NOMO-1 treated with dmso at 0.1 percent for 144 hours (cell line): ENCODE measurements at regions not wholly inside any gene's neighbourhood (a gene's known extent, or its start where the extent isn't known, plus 50 kb on each side); places are given as distances from the start of the nearest gene placed in this dataset.

ENCODE experiments used
- DNase-seq: peaks from one replicate; lab custom pipeline; 2025; ENCODE audit not compliant: unreplicated experiment; lab: John Stamatoyannopoulos, UW

- DNase-seq: no peak
These were observed 82.5 kb upstream of the BHLHE23 start for GRCh38 chr20:63089051-63089907.

DNA sequence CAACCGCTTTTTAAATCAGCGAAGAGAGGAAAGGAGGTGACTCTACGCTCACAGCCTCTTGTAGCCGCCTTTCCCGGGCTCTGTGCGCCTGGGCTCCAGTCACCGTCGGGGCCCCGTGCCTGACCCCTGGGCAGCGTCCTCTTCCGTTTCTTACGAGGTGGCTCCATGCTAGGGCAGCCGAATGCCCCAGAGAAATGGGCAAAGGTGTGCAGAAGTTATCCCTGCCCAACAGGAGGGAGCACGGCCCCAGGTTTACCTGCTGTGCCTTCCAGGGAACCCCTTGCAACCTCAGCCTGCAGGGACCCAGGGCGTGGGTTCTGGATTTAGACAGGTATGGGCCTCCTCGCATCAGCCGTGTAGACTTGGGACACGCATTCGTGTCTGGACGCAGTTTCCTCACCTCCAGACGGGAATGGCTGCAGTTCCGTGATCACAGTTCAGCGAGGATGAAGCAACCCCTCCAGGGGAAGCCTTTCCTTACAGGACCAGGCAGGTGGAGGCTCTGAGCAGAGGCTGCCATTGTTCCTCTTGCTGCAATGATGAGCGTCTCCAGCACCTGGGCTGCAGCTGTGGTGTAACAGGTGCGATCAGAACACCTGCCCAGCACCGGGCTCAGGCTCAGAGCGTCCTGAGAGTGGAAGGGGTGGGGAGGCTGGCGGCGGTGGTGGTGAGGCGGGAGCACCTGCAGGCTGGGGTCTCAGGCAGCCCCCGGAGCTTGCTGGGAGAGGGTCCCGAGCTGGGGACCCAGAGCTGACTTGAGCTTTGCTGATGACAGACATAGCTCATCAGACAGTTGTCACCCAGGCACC lies 81.3 kb upstream of the BHLHE23 start:
- no peak for DNase-seq

DNA sequence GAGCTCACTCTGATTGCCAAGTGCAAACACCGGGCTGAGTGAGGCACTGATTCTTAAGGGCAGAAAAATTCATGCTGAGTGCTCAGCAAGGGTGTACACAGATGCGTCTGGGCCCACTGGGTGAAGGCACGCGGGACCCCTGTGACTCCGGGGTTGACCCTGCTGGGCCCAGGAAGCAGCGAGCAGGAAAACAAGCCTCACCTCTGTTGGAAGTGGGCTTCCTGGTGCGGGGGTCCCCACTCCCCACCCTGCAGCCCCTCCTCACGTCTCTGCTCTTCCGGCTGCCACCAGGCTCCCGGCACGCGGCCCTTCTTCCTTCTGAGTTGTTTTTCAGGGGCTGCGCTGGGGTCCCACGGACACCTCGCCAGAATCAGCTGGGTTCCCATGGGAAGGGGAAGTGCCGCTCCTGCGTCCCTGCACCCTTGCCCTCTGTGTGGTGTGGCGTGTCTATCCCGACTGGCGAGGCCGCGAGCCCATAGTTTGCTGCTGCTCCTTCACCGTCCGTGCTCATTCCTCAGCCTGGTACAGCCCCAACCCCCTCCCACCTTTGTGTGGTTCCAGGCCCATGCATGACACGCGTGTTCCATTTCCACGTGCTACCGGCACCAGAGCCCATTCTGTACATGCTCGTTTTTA lies 80.6 kb upstream of the BHLHE23 start:
- DNase-seq: no peak

- no peak for DNase-seq
These were observed 79.9 kb upstream of the BHLHE23 start for GRCh38 chr20:63086421-63087235.

DNA sequence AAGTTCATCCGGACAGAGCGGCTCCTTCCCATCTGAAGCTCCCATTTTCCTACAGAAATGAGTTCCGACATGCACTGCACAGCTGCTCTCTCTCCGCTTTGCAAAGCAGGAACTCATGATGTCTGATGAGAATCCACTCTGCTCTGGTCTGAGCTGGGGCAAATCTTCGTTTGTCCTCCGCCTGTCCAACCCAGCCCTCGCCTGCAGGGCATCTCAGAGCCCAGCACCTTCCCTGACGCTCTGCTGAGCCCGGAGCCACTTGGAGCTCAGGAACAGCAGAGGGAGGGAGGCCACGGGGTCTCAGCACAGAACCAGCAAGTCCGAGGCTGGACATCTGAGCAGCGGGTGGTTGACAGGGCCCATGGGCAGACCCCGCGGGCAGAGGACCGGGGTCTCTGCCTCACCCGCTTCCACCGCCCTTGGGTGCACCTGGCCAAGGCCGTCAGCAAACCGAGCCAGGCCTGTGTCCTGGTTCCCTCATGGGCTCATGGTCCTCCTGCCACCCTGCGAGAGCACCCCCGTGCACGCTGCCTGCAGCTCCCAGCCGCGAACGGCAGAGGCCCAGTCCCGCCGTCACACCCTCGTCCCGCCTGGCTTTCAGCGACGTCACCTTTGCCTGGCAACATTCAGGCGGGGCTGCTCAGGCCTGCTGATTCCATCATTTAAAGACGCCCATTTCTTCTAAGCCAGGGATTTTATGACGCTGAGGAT lies 78.5 kb upstream of the BHLHE23 start:
- no peak for DNase-seq

GRCh38 chr20:63084563-63084927 lies 77.8 kb upstream of the BHLHE23 start:
- DNase-seq: no peak

- DNase-seq: no peak
These were observed 77.2 kb upstream of the BHLHE23 start for GRCh38 chr20:63083831-63084562.

DNA sequence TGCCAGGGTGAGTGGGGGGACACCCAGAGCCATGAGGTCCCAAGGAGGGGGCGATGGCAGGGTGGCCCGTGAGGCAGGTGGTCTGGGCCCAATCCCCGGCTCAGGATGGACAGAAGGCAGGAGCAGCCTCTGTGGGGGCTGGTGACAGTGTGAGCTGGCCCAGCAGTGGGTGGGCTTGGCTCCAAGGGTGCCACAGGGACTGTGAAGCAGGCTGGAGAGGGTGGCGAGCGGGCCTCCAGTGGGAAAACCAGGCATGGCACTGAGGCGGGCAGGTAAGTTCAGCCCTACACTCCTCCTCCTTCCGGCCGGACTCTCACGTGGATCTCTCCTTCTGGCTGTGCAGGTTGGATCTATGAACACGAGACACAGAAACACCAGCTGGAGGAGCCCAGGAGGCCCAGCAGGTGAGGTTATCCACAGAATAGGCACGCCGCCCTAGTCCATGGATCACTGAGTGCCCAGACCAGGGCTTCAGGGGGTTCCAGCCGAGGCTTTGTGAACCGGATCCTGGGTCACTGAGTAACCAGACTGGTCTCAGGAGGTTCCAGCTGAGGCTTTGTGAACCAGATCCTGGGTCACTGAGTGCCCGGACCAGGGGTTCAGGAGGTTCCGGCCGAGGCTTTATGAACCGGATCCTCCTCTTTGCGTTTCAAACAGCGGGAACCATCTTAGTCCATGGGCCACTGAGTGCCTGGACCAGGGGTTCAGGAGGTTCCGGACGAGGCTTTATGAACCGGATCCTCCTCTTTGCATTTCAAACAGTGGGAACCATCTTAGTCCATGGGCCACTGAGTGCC lies 76.4 kb upstream of the BHLHE23 start:
- DNase-seq: no peak

DNA sequence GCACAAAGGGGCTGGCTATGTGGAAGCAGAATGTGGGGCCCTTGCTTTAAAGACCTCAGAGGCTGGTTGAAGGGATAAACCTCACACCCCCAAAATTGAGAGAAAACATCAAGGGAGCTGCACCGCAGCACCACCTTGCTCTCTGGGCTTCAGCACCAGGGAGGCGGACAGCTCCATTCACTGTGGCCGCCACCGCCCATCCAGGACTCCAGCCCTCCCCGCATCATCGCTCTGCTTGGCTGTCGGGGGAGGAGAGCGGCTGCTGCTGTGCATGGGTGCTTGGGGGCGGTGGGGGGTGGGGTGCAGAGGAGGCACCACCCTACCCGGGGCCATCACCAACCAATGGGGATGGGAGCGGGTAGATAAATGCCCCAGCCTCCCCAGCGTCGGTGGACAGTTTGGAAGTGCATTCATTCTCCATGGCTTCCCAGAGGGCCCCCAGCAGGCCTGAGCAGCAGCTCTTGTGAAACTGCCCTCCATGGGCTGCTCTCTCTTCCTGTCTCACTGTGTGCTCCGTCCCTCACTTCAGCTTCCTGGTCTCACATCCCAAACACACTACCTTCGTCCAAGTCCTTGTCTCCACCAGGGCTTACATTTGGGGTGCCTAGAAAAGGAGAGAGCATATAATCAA lies 75.7 kb upstream of the BHLHE23 start:
- peak; percentile 9 for DNase-seq

GRCh38 chr20:63081831-63082230 lies 75.1 kb upstream of the BHLHE23 start:
- no peak for DNase-seq

DNA sequence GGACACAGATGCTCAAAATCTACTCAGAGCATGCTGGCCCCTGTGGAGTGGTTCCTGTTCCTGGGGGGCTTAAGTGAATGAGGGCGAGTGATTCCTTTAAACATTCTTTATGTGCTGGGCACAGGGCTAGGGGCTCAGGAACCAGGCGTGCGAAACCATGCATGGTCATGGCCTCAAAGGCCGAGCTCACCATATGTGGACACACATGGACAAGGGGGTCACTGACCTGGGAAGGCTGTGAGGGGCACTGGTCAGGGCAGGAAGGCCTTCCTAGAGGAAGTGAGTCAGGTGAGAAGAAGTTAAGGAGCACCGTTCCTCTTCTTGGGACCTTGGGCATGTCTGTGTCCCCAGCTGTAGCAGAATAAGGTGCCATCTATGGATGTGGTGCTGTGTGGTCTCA lies 74.6 kb upstream of the BHLHE23 start:
- no peak for DNase-seq

DNA sequence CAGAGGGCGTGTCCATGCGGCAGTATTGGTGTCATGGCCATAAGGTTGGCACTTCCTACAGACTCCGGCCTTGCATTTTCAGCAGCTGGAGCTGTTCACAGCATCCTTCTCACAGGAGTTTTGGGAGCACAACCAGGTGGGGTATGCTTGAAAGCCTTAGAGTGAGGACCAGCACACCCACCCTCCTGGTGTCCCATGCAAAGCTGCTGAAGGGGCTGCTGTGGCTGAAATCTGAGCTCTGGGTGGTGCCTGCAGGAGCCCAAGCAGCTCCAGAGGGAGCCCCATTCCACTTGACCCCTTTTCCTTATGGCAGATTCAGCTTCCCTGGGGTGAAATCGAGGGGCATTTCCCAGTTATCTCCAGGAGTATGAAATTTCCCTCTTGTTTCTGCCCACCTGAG lies 74.0 kb upstream of the BHLHE23 start:
- DNase-seq: no peak

DNA sequence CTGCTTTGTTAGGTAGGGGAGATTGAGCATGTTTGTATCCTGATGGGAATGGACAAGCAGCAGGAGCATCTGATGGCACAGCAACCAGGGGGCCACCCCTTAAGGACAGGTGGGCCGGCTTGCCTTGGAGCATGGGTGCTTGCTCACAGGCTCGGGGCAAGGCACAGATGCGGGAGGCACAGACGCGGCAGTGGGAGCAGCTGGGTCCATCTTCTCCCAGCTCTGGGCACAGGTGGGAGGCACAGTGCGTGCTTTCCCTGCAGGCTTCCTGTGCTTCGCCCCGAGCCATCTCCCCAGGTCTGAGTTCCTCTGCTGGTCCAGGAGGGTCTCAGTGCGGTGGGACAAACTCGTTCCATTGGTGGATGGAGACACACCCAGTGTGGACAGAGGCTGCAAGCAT lies 73.6 kb upstream of the BHLHE23 start:
- no peak for DNase-seq

- no peak for DNase-seq
These were observed 73.2 kb upstream of the BHLHE23 start for GRCh38 chr20:63079971-63080370.

DNA sequence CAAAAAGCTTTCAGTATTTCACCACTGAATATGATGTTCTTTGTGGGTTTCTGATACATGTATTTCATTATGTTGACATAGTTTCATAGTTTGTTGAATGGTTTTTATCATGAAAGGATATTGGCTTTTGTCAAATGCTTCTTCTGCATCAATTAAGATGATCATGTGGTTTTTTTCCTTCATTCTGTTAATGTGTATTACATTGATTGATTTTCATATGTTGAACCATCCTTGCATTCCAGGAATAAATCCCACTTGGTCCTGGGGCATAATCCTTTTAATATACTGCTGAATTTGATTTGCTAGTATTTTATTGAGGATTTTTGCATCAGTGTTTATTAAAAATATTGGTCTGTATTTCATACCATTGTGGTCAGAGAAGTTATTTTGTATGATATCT lies 70.9 kb upstream of the BHLHE23 start:
- no peak for DNase-seq

DNA sequence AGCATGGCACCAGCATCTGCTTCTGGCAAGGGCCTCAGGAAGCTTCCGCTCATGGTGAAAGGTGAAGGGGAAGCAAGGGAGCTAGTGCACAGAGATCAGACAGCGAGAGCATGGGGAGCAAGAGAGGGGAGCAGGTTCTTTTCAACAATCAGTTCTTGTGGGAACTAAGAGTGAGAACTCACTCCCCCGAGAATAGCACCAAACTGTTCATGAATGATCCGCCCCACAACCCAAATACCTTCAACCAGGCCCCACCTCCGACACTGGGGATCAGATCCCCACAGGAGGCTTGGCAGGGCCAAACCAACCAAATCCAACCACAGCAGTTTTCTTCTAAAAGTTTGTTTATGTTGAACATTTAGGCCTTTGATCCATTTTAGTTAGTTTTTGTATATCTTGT lies 69.7 kb upstream of the BHLHE23 start:
- no peak for DNase-seq

DNA sequence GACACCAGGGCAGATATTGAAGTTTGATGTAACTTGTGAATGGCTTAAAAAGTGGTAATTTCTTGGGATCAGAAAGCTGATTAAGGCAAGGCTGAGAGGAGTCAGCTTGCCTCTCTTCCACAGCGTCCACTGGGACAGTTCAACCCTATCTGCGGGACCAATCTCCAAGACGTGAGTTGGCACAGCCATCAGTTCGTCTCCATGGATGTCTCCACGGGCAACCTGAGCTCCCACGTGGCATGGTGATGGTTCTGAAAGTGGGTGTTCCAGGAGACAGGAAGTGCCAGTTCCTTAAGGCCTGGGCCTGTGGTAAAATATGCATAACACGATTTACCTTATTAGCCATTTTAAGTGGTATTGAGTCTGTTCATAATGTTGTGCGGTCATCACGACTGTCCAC lies 67.9 kb upstream of the BHLHE23 start:
- DNase-seq: no peak

- DNase-seq: no peak
These were observed 67.4 kb upstream of the BHLHE23 start for GRCh38 chr20:63074182-63074581.

- no peak for DNase-seq
These were observed 66.9 kb upstream of the BHLHE23 start for GRCh38 chr20:63073738-63074065.
